PFSK-1 (cell line): ENCODE measurements at regions not wholly inside any gene's neighbourhood (a gene's known extent, or its start where the extent isn't known, plus 50 kb on each side); places are given as distances from the start of the nearest gene placed in this dataset.

Experiments
- FOXP2 ChIP-seq: optimal IDR thresholded peaks from 2 replicates; pipeline ENCODE3; 2011; ENCODE audit warnings: borderline replicate concordance, control low read depth, inconsistent platforms; ENCODE audit not compliant: insufficient read depth; ENCODE audit errors: extremely low read length, extremely low read depth
- POLR2AphosphoS5 ChIP-seq: IDR thresholded peaks from 2 replicates; pipeline ENCODE4 v1.6.1; 2012; ENCODE audit warnings: low read depth, mild to moderate bottlenecking, control low read depth, low read length, moderate library complexity
- REST ChIP-seq, 2 experiments: IDR thresholded peaks; 2 replicates each; pipeline versions ENCODE4 v1.6.1 to v1.8.0; 2011 to 2012; ENCODE audit warnings: low read depth in 2 of 2, low read length in 2 of 2, control low read depth in 1 of 2, inconsistent platforms in 1 of 2, mild to moderate bottlenecking in 1 of 2, moderate library complexity in 1 of 2; ENCODE audit not compliant: insufficient read depth in 1 of 2
- SIN3A ChIP-seq: IDR thresholded peaks from 2 replicates; pipeline ENCODE4 v1.6.1; 2012; ENCODE audit warnings: mild to moderate bottlenecking, low read length, moderate library complexity, borderline replicate concordance; ENCODE audit not compliant: insufficient read depth
- TAF1 ChIP-seq: IDR thresholded peaks from 2 replicates; pipeline ENCODE4 v1.6.1; 2012; ENCODE audit warnings: low read length, control low read depth, borderline replicate concordance; ENCODE audit not compliant: insufficient read depth

DNA sequence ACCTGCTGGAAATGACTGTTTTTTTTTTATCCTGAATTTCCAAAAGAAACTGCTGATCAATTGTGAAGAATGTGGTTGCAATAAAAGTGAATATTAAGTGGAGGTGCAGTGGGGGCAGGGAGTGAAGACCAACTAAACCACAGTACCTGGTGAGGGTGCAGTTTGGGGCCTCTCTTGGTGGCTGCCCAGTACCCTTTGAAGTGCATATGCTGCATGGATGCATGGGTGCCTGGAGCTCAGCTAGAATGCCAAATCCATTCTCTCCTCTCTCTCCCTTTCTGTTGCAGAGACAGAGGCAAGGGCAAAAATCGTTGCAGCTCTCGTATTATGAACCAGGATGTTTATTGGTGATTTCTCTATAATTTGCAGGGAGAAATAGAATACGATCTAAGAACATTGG is 420.5 kb upstream of the ONECUT1 start:
- TF ChIP-seq REST (IDR thresholded peaks at IDR 0.05; ENCODE audit: insufficient read depth in 1 of 2, low read depth in 2 of 2, low read length in 2 of 2) (no peak), SIN3A (no peak), TAF1 (no peak), FOXP2 (no peak), POLR2AphosphoS5 (no peak)

- TF ChIP-seq POLR2AphosphoS5 (no peak), TAF1 (no peak), REST (IDR thresholded peaks at IDR 0.05; ENCODE audit: insufficient read depth in 1 of 2, low read depth in 2 of 2, low read length in 2 of 2) (no peak), SIN3A (no peak), FOXP2 (no peak)
Observed at GRCh38 chr15:53209396-53210042, 419.4 kb upstream of the ONECUT1 start.

- TF ChIP-seq SIN3A (no peak), POLR2AphosphoS5 (no peak), TAF1 (no peak), FOXP2 (no peak), REST (IDR thresholded peaks at IDR 0.05; ENCODE audit: insufficient read depth in 1 of 2, low read depth in 2 of 2, low read length in 2 of 2) (no peak)
Observed at GRCh38 chr15:53208751-53209150, 418.6 kb upstream of the ONECUT1 start.

GRCh38 chr15:53203454-53203853 is 413.3 kb upstream of the ONECUT1 start:
- TF ChIP-seq TAF1 (no peak), FOXP2 (no peak), SIN3A (no peak), REST (IDR thresholded peaks at IDR 0.05; ENCODE audit: insufficient read depth in 1 of 2, low read depth in 2 of 2, low read length in 2 of 2) (no peak), POLR2AphosphoS5 (no peak)
